ENCODE measurements at regions not wholly inside any gene's neighbourhood (a gene's known extent, or its start where the extent isn't known, plus 50 kb on each side); places are given as distances from the start of the nearest gene placed in this dataset.
"Not testable (repeated sequence)": the region's sequence is repeated elsewhere in the genome, so short reads cannot be mapped to it uniquely, and the experiment has no call there.

DNA sequence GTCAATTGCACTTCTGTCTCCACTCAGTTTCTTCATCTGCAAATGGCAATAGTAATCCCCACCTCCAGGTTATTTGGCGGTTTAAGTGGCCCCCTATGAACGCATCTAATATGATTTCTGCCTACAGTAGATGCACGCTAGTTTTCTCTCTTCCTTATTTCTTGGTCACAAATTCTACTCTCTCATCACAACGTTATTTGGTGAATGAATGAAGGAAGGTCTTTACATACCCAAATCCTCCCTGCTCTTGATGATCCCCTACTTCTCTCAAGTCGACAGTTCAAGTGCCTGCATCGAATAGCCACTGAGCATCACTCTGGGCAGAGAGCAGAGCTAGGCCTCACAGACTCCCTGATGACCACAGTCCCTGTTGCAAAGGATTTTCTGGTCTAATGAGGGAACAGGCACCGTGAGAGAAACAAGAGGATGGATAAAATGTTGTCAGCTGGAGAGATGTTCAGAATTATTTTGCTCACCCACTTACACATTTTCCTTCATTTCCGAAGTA lies 181.2 kb upstream of the SMAD3 start:
- no peak for DNase-seq (ENCODE audit: low read depth)

DNA sequence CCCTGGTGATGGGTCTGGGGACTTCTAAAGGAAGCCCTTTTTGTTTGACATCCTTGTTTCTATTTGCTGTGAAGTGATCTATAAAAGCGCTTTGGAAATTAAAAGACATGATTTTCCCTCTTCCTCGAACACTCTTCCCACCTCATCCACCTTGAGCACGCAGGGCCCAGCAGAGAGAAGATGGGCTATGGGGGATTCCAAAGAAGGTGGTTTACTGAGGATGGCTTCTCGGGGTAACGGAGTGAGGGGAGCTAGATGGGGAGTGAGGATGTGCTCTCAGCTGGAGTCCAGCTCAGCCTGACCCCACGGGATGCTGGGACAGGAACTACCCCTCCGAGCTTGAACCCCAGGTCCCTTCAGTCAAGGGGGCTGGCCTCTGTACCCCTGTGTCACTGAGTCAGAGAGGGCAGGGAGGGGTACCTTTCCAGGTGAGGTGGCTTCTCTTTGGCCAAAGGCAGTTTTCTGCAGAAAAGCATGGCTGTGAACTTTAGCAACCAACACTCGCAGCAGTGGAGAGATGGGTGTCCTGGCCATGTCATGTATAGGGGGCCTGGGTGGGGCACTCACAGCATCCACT lies 180.7 kb upstream of the SMAD3 start:
- DNase-seq (ENCODE audit: low read depth) = no peak

DNA sequence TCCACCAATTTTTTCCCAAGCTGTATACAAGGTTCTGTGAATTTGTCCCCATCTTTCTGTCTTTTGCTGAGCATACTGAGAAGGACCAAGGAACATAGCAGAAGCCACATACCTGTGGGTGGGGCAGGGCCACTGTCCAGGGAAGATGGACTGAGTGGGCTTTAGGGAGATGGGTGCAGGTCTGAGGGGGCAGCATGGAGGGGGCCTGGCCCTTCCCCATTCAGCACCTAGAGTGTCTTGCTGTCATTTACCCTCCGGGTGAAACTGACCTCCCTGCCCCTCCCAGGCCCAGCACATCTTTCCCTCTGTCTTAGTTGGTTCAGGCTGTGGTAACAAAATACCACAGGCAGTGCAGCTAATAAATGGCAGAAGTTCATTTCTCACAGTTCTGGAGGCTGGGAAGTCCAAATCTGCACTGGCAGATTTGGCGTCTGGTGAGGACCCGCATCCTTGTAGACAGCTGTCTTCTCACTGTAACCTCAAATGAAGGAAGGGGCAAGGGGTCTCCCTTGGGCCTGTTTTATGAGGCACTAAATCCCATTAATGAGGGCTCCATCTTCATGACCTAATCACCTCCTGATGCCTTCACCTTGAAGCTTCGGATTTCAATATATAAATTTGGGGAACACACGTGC lies 180.0 kb upstream of the SMAD3 start:
- DNase-seq (ENCODE audit: low read depth) = no peak

DNA sequence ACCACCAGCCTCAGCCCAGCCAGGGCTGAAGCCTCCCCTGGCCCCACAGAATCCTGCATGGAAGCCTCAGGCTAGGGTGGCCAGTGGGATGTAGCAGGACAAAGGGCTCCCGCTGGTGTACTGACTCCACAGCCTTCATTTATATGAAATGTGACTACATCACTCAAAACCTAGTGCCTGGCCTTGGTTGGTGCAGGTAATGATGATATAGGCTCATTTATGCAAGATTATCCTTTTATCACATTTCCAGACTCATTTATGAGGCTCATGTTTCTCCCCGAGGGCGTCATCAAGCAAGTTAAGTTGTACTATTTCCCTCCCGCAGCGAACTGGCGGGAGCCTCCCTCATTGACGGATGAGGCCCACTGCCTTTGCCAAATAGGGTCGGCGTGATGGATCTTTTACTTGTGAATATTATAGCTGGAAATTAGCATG lies 179.1 kb upstream of the SMAD3 start:
- no peak for DNase-seq (ENCODE audit: low read depth)

DNA sequence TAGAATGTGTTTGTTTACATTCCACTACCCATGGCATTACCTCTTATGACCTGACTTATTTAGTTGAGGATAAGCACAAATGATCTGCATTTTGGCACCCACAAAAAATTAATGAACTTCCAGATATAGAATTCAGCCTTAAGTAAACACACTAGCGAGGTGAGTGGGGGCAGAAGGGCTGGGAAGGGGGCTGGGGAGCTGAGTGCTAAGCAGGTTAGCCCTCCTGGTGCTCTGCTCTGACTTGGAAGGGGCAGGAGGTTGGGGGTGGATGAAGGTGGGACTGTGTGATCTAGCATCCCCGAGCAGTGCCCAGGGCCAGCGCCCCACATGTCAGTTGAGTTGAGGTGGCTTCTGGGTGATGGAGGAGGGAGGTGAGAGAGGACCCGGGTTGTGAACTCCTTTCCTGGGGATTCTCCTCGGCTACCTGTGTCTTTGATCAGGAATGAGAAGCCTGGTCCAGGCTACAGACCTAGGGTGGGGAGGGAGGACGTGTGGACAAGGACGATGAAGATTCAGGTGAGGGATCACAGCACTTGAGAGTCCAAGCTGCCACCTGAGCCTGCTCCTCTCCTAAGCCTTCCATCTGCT lies 178.6 kb upstream of the SMAD3 start:
- no peak for DNase-seq (ENCODE audit: low read depth)

DNA sequence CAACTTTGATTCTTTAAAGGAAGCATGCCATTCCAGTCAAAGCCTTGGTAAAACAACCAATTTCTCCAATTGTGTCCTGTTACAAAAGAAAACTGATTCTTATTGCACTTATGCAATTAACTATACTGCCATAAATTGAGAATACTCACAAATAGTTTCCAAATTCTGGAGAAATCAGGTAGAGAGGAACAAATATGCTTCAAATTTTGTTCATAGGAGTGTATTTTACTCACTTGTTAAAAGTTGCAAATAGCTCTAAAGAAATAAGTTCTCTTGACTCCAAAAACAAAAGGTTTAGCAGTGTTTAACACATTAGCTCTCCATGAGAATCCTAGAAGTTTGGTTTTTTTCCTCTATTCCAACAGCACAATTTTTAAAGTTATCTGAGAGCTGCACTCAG lies 176.1 kb upstream of the SMAD3 start:
- DNase-seq (ENCODE audit: low read depth) = not testable (repeated sequence)

DNA sequence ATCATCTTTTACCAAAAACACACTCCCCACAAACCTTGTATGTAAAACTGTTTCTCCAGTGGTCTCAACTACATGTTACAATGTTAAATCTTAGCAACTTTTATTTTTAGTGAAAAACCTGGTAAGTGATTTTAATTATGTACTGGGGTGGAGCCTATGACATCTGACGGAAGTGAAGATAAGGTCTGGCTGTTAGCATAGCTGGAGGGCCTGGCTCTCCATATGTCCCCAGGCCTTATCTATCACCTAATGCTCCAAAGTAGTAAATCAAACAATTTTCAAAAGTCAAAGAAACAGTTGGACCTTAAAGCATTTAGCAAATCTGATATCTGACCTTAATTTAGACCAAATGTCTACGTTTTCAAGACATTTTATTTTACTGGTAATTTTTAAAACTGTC lies 173.6 kb upstream of the SMAD3 start:
- no peak for DNase-seq (ENCODE audit: low read depth)

DNA sequence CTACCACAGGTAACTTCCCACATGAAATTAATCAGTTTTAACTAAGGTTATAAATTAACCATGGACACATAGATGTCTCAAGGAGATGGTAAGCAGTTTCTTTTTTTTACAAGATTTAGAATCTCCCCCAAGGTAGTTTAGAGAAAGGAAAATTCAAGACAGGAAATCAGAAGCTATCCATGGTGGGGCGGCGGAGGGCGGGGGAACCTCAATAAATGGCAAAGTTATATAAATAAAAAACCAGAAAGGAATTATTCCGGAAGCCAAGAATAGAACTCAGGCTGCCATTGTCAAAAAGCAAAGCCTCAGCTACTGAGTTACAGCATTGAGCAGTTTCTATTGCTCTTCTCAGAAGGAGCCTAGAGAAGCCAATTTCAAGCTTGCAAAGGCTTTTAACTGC lies 172.1 kb upstream of the SMAD3 start:
- DNase-seq (ENCODE audit: low read depth) = no peak

DNA sequence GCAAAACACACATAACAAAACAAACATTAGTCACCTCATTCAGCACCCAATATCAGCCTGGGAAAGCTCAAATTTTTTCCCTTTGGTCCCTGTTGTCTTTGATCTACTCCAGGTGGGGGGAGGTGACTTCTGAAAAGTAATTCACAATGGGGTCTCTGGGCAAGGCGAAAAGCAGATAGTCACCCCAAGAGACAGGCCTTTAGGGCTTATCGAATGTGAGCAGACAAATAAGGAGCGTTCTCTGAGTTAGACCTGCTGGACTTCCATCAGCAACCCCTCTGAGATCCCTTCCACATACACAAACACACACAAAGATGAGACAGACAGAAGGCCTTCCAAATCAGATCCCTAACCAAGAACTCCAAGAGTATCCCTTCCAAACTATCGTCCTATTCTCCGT lies 171.0 kb upstream of the SMAD3 start:
- DNase-seq (ENCODE audit: low read depth) = no peak

DNA sequence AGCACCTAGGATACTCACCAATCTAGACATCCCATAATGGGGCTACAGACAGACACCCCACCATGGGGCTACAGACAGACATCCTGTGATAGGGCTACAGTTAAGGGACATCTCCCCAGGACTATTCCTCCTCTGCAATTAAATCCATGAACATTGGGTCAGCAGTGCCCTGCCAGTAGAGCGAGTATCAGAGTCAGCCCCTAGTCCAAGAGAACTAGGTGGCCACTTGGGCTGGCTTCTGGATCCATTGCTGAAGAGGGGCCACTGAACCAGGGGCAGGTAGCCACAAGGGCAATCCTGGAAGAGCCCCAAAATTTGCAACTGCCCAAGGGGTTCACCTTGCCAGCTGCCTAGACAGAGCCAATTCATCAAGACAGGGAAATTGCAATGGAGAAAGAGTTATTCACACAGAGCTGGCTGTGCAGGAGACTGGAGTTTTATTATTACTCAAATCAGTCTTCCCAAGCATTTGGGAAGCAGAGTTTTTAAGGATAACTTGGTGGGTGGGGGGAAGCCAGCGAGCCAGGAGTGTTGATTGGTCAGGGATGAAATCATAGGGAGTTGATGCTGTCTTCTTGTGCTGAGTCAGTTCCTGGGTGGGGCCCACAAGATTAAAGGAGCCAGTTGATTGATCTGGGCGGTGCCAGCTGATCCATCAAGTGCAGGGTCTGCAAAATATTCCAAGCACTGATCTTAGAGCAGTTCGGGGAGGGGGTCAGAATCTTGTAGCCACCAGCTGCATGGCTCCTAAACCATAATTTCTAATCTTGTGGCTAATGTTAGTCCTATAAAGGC lies 170.2 kb upstream of the SMAD3 start:
- DNase-seq (ENCODE audit: low read depth) = no peak

DNA sequence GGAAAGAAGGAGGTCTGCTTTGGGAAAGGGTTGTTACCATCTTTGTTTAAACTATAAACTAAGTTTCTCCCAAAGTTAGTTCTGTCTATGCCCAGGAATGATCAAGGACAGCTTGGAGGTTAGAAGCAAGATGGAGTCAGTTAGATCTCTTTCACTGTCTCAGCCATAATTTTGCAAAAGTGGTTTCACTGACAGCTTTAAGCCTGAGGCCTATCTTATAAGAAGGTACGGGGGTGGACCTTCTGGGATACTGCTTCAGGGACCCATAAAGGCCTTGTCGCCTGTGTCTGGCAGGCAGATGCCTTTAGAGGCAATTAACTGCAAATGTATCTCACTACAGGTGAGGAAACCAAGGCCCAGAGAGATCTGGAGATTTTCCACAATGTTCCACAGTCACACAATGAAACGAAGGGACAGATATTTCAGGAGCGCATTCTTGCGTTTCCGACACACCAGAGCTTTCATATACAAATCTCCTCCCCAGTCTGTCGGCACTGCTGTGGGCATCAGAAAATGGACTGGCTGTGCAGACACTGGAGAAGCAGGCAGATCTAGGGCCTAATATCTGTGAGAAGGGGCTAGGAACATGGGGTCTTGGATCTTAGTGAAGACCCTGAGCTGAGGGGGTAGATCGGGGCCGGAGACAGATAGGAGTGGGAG lies 169.5 kb upstream of the SMAD3 start:
- no peak for DNase-seq (ENCODE audit: low read depth)

DNA sequence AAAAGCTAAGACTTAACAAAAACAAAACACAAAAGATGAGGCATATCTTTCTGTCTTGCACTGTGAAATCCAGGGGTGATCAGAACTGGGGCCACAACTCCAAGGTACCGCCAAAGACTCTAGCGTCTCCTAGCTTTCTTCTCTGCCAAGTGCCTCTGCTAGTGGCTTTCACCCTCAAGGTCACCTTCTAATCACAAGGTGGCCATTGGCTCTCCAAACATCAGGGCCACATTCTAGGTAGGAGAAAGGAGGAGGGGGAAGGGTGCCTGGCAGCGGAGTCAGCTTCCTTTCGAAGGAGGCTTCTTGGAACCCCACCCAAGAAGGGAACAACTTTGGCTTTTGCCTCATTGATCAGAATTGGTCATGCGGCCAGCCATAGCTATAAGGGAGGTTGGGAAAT lies 168.8 kb upstream of the SMAD3 start:
- no peak for DNase-seq (ENCODE audit: low read depth)

DNA sequence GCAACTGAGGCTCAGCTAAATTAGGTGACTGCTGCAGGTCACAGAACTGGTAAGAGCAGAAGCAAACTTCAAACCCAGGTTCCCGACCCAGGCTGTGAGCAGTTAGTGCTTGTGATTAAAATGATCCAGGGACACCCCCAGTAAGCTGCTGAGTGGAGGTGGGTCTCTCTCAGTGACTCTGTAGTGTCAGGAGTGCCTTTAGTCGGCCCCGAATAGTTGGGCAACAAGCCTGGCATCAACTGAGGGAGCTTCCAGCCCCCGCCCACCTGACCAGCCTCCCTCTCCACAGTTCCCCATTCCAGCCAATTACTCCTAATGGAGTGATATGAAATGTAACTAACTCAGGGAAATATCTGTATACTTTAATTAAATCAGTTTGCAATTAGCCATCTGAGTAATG lies 168.0 kb upstream of the SMAD3 start:
- DNase-seq (ENCODE audit: low read depth) = no peak

DNA sequence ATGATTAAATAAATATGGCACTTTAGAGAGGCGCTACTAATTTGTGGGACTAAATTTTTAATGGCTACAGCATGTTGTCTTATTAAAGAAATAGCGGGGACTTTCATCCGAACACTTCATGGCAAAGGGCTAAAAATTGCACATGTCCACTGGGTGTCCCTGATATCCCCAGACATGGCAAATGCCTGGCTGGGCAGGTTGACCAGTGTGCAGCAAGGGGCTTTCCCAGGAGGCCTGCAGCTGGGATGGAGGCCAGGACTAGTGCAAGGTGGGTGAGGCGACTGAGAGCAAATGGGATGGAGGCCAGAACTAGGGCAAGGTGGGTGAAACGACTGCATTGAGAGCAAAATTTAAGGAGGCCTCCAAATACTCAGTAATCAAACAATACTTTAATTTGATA lies 167.4 kb upstream of the SMAD3 start:
- DNase-seq (ENCODE audit: low read depth) = no peak

DNA sequence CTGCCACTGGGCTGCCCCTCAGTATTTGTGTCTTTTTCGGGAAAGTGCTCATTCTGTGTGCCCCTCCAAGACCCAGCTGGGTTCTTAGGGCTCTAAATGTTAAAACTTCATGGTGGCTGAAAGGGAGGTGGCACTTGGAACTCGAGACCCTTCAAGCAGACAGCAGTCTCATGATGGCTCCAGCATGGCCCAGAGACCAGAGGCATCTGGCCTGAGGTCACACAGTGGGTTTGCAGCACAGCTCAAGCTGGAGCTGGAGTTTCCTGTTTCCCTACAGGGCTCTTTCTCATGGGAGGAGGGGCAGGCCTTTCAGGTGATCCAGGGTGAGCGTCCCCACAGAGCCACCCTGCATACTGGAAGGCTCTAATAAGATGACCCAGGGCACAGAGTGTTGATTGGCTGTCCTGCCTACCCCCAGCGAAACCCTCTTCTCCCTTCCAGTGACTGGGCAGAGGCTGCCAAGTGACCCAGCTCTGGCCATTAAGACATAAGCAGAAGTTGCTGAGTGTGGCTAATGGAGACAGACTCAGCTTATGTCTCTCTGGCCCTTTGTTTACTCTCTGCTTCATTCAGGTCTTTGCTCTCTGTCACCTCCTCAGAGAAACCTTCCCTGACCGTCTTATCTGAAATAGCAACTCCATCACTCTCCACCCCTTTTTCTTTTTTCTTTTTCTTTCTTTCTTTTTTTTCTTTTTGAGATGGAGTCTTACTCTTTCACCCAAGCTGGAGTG lies 166.6 kb upstream of the SMAD3 start:
- no peak for DNase-seq (ENCODE audit: low read depth)

DNA sequence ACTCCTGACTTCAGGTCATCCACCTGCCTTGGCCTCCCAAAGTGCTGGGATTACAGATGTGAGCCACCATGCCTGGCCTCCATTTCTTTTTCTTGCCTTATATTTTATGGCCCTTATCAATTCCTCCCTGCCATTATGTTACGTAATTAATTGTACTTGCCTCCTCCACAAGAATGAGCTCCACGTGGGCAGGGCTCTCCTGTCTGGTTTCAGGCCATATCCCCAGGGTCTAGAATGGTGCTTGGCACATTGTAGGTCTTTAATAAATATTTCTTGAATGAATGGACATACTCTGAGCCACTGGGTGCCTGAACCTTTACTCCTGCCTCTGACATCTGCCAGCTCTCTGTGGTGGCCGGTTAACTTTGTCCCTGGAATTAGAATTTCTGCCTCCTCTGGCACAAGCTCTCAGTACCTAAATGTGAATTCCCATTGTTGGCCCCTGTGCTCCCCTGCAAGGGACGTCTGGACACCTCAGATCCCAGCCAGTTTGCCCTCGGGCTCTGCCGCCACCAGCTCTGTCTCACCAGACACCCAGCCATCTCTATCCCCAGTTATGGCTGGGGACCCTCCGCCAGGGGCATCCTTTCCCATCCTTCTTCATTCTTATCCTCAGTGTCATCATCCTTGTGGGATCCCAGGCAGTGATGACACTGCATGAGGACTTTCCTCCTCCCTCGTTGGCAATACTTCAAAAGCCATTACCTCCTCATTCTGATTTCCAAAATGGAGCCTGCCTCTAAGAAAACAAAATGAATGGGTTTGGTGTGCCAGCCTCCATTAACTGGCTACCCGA lies 165.6 kb upstream of the SMAD3 start:
- DNase-seq (ENCODE audit: low read depth) = no peak

DNA sequence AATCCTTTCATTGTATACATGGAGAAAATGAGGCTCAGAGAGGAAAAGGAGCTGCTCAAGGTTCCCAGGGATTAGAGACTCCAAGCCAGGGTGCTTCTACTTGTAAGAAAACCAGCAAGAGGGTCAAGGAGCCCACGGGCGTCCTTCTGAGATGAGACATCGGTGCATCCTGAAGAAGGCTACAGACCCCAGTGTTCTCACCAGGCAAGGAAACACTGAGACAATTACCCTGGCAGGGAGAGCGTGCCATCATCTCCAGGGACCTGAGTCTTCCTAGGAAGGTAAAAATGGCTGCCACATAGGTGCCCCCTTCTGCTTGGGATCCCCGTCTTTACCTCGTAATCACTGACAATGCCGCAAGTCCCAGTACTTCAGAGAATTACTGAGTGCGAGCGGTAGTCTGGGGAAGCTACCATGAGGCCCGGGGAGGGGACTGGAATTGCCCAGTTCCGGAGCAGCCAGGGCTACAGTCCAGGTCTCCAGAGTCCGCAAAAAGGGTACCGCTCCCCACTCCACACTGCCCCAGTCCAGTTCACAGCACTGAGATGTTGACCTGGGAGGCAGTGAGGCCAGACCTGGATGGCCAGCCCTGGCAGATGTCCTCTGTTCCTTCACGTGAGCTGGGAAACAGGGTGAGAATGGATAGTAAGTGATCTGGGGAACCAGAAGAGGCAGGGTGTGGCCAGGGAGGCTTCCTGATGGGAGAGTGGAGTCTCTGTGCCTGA lies 164.7 kb upstream of the SMAD3 start:
- no peak for DNase-seq (ENCODE audit: low read depth)

DNA sequence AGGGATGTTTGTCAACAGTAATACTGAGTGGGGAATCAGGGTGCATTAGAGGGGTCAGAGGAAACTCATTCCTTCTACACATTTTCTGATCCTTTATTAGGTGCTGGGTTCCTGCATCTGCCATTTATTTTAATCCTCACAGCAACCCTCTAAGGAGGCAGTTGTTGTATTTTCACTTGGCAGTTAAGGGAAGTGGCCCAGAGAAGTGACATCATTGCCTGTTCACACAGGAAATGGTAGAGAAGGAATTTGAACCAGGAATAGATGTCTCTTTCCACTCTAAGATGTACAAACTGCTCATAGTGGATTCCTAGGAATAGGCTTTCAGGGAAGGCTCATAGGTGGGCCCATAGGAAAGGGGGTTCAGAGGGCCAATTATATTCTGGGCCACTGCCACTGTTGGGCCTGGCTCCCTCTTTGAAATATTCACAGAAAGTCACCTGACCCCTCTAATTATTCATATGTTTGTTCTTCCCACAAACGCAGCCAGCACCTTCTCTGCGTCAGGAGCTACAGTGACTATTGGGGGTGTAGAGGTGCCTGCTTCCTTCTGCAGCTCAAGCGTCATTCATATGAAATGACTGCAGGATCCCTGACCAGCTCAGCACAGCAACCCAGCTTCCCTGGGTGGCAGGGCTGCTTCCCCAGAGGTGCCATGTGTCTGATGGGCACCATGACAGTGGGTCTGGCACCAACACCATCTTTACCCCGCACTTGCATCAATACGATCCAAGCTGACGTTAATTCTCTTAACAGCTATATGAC lies 163.9 kb upstream of the SMAD3 start:
- no peak for DNase-seq (ENCODE audit: low read depth)

DNA sequence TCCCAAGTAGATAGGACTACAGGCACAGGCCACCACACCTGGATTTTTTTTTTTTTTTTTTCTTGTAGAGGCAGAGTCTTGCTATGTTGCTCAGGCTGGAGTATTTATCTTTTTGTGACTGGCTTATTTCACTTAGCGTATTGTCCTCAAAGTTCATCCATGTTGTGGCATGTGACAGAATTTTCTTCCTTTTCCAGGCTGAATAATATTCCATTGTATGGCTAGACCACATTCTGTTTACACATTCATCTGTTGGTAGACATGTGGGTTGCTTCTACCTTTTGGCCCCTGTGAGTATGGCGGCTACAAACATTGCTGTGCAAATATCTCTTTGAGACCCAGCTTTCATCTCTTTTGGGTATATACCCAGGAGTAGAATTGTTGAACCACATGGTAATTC lies 160.2 kb upstream of the SMAD3 start:
- DNase-seq (ENCODE audit: low read depth) = no peak
